ENCODE measurements at regions not wholly inside any gene's neighbourhood (a gene's known extent, or its start where the extent isn't known, plus 50 kb on each side); places are given as distances from the start of the nearest gene placed in this dataset.

GRCh38 chr11:70608568-70609470 lies 210.5 kb downstream of the CTTN start:
- no peak for DNase-seq (ENCODE audit: low spot score)

- DNase-seq (ENCODE audit: low spot score) = no peak
These were observed 212.5 kb downstream of the CTTN start for GRCh38 chr11:70610566-70611565.

- no peak for DNase-seq (ENCODE audit: low spot score)
These were observed 213.5 kb downstream of the CTTN start for GRCh38 chr11:70611821-70612220.

DNA sequence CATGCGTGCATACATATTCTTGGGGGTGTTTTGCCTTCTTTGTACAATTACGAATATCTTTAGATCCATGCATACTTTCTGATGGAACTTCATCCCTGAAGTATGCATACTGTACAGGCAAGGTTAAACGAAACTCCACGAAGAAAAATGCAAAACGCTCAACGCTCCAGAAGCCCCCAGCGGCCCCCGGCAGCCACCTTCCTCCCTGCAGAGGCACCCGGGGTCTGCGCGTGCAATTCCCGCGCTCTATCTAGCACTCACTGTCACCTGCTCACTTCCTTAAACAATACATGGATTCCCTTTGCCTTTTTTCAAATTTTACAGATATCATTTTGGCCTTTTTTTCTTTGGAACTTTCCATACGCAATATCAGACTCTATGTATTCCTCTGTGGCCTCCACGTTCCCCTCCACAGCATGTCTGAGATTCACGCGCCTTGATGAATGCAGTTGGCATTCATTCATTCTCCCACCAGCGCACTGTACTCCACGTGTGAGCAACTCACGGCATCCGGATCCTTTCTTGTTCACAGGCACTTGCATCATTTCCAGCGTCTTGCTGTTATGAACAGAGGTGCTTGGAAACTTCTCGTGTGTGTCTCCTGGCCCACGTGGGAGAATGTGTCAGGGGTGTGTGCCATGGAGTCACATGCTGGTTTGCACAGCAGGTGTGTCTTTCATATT lies 214.3 kb downstream of the CTTN start:
- no peak for DNase-seq (ENCODE audit: low spot score)

- no peak for DNase-seq (ENCODE audit: low spot score)
These were observed 215.8 kb downstream of the CTTN start for GRCh38 chr11:70614034-70614681.

DNA sequence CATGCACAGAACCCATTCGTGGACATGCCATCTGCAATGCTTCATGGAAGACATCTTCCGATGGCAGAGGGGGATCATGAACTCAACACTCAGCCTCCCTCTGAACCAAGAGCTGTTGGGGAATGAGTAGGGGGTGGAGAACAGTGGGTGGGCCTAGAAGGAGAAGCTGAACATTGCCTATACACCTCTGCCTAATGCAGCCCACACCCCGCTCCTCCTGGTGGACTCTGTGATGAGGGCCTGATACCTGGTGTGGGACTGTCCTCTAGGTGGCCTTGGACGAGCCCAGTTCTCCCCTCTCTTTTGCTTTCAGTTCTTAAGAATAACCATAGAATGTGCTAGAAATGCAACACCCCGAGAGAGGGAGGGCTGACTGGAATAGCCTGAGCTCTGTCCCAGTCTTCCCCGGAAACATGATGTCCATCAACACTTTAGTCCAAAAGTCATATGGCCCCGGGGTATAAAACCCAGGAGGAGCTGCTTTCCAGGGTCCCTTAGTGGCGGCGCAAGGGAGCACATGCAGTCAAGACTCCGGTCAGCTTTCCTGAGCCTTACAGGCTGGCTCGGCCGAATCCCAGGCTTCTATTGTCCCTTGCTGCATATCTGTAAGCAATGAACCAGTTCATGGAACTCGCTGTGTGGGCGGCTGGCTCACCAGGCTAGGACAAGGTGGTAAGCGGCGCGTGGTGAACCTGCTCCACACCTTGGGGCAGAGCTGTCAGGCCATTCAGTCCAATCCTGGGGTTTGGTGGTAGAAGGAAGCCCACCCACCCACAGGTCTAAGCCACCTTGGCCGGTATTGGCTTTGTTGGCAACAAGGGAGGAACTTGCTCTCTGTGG lies 216.9 kb downstream of the CTTN start:
- DNase-seq (ENCODE audit: low spot score) = no peak

DNA sequence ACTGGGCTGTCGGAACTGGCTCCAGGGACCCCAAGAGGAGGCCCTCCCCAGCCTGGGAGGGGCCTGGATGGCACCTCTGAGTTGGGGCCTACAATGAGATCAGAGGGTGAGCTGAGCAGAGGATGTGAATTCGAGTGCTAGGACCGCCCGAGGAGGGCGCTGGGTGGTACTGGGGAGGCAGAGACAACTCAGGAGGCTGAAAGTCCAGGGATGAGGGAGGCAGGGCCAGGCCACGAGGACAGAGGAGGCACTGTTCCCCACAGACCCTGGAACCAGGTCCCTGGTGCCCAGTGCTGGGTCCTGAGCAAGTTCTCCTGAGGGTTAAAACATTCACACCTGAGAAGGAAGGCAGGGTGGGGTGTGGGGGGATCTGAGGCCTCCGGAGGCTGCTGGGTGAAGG lies 218.0 kb downstream of the CTTN start:
- no peak for DNase-seq (ENCODE audit: low spot score)

GRCh38 chr11:70616938-70617654 lies 218.8 kb downstream of the CTTN start:
- DNase-seq (ENCODE audit: low spot score) = no peak

GRCh38 chr11:70618431-70619101 lies 220.2 kb downstream of the CTTN start:
- DNase-seq (ENCODE audit: low spot score) = no peak

DNA sequence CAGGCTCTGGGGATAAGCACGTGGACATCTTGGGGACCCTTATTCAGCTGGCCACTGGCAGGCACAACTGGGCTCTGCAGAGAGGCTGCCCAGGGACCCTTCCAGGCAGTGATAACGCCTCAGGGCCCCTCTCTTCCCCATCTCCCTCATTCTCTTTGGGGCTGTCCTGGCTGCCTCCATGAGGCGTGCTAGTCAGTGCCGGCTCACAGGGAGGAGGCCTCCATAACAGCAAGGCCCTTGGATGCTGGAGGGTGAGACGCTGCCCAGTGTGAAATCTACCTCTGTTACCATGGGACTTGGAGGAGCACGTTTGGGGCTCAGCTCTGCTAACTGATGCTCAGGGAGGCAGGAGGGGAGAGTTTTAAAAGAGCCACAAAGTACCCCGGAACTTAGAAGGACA lies 221.3 kb downstream of the CTTN start:
- DNase-seq (ENCODE audit: low spot score) = no peak

GRCh38 chr11:70620510-70621184 lies 222.3 kb downstream of the CTTN start:
- no peak for DNase-seq (ENCODE audit: low spot score)

DNA sequence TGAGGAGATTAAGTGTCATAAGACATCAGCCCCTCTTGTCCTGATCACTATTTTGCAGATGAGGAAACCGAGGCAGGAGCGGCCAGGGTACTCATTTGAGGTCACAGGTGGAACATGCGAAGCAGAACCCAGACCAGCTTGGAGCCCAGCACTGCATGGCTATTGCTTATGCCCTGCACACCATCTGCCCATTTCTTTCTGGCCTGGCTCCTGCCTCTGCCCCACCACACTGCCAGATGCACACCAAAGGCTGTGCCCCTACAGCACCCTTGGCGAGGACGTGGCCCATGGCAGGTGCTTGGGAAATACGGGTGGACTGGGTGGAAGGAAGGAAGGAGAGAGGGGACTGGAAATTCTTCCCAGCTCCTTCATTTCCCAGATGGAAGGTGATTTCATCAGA lies 222.9 kb downstream of the CTTN start:
- no peak for DNase-seq (ENCODE audit: low spot score)

DNA sequence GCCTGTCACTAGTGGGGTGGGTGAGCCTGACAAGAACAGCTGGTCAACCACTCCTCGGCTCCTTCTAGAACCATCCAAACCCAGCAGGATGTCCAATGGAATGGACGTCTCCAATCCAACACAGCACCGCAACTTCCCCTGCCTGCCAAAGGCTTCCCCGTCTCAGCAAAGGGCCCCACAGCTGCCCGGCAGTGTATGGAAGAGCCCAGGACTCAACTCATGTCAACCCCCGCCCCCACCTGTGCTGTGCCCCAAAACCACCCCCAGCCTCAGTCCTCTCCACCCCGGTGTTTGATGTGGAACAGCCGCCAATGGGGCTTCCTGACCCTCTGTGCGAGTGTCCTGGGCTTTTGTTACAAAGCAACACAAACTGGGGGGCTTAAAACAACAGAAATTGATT lies 223.8 kb downstream of the CTTN start:
- no peak for DNase-seq (ENCODE audit: low spot score)

DNA sequence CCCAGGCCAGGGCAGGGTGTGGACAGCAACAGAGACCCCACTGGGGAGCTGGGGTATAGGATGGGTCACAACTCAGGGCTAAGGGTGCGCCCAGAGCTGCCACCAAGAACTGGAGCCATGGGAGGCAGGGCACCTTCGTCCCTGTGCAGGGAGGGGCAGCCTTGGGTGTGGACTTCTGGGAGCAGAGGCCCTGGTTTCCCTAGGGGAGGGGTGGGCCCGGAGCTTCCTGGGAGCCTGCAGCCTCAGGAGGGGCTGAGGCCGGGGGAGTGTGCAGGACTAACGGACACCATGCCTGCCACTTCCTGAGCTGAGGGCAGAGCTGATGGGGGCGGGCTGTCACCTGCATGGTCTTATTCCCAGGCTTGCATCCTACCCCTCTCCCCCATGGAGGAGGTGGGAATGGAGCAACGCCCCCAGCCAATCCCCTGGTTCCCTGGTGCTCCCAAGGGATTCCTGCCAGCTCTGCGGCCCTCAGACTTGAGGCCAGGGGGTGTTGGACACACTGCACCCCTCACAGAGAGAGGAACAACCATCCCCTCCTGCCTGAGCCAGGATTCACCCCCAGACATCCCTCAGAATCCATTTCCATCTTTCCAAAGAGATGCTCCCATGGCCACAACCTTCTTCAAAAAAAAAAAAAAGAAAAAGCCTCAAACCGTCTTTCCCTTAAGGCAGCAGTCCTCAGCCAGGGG lies 225.7 kb downstream of the CTTN start:
- no peak for DNase-seq (ENCODE audit: low spot score)

DNA sequence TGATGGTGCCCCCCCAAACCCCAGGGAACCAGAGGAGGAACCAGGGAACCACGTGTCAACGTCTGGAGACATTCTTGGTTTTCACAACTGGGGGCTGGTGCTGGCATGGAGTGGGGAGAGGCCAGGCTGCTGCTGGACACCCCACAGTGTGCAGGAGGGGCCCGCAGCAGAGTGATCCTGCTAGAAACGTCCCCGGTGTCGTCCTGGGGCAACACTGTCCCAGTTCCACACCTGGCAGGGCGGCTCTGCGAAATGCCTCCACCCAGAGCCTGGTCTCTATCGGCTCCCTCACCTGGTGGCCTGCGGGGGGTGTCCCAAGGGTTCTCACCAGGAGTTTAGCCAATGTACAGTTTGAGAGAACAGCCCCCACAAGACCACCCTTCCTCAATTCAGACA lies 226.3 kb downstream of the CTTN start:
- DNase-seq (ENCODE audit: low spot score) = no peak

DNA sequence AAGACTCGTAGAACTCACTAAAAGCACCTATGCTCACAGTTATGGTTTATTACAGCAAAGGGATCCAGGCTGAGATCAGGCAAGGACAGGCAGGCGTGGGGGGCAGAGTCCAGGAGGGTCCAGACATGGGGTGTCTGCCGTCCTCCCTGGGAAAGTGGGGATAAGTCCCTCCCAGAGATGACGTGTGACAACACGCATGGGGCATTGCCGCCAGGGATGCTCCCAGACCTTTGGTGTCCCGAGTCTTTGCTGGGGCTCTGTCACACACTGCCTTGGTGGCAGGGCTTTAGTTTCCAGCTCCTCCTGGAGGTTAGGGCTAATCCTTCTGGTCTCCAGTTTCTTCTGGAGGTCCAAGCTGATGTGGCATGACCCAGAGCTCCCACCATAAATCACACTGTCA lies 226.7 kb downstream of the CTTN start:
- DNase-seq (ENCODE audit: low spot score) = no peak

GRCh38 chr11:70625582-70626518 lies 227.5 kb downstream of the CTTN start:
- no peak for DNase-seq (ENCODE audit: low spot score)

Measured in hematopoietic multipotent progenitor cell treated with erythropoietin and hydrocortisone succinate and interleukin-3 and kit ligand, for 15 days (in vitro differentiated cells).